ENCODE measurements at regions not wholly inside any gene's neighbourhood (a gene's known extent, or its start where the extent isn't known, plus 50 kb on each side); places are given as distances from the start of the nearest gene placed in this dataset.
A peak's percentile ranks its signal among the peaks of the same experiment; 100 is the strongest.

DNA sequence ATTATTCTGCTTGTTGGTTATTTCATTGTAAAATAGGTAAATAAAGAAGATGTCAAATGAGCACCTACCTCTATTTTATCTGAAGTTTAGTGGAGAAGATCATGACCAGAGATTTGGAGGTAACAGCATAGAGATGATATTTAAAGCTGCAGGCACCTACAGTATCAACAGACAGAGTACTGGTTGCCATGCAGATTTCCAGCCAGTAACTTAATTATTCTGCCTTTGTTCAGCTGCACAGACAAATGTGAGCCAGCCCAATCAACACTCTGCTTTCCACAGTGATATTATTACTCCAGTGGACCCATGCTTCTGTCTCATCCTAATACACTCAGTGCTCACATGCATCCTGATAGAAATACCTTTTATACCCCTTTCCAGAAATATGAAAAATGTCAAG lies 348.5 kb upstream of the RGS6 start:
- Histone ChIP-seq H3K4me1 (ENCODE audit: control insufficient read depth in 1 of 2, low read depth in 2 of 2) (peaks cover 17 to 29% of the 10 kb centered on the region in 2 donors), H3K36me3 (no peaks in the 10 kb centered on the region), H3K27ac (no peak overlapping the region), H3K4me3 (no peak overlapping the region), H3K27me3 (replicated peaks; ENCODE audit: insufficient read depth) (no peaks in the 10 kb centered on the region), H3K9me3 (no peaks in the 10 kb centered on the region)
- DNase-seq (ENCODE audit: low spot score), result no peak
- ATAC-seq (ENCODE audit: insufficient number of reproducible peaks, low FRiP score, low read depth), result no peak
- TF ChIP-seq, protein P1, sequence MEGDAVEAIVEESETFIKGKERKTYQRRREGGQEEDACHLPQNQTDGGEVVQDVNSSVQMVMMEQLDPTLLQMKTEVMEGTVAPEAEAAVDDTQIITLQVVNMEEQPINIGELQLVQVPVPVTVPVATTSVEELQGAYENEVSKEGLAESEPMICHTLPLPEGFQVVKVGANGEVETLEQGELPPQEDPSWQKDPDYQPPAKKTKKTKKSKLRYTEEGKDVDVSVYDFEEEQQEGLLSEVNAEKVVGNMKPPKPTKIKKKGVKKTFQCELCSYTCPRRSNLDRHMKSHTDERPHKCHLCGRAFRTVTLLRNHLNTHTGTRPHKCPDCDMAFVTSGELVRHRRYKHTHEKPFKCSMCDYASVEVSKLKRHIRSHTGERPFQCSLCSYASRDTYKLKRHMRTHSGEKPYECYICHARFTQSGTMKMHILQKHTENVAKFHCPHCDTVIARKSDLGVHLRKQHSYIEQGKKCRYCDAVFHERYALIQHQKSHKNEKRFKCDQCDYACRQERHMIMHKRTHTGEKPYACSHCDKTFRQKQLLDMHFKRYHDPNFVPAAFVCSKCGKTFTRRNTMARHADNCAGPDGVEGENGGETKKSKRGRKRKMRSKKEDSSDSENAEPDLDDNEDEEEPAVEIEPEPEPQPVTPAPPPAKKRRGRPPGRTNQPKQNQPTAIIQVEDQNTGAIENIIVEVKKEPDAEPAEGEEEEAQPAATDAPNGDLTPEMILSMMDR (IDR thresholded peaks at IDR 0.05), result no peak

- no peak overlapping the region for H3K4me3 ChIP-seq
- H3K27ac ChIP-seq, result no peak overlapping the region
- TF ChIP-seq, protein P1 (IDR thresholded peaks at IDR 0.05), result no peak
- no peaks in the 10 kb centered on the region for H3K9me3 ChIP-seq
- ATAC-seq (ENCODE audit: insufficient number of reproducible peaks, low FRiP score, low read depth) (no peak), DNase-seq (ENCODE audit: low spot score) (no peak)
- no peaks in the 10 kb centered on the region for H3K27me3 ChIP-seq (replicated peaks; ENCODE audit: insufficient read depth)
- H3K36me3 ChIP-seq, result no peaks in the 10 kb centered on the region
- peaks cover 23 to 29% of the 10 kb centered on the region in 2 donors for H3K4me1 ChIP-seq (ENCODE audit: control insufficient read depth in 1 of 2, low read depth in 2 of 2)
Measured at GRCh38 chr14:71585361-71585760, 346.9 kb upstream of the RGS6 start.

DNA sequence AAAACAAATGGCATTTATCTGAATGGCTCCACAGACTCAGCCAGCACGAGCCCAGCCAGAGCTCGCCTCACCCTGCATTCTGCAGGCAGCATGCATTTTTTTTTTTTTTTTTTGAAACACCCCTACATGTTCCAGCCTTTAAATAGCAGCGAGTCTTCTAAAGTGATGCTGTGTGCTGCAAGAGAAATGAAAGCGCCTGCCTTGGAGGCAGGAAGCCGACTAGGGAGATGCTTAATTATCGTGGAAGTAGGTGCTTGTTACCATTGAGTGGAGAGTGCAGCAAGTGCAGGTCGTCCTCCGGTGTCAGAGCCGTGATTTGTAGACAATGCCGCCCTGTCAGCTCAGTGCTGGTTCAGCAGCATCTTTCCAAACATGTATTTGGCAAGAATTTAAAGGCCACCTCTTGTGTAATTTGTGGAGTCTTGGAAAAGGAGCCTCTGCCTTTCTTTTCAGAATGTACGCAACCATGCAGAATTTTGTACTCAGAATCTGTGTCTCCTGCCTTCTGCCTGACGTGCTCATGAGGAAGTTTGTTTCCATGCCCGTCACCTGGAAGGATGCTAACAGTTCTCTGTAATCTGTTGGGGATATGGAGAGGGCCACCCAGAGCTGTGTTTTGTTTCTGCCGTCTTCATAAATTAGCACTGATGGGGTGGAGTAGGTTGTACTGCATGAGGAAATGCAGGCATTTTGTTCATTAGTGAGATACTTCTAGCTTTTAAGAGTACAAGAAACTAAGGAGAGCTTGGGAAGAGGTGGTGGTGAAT lies 345.9 kb upstream of the RGS6 start:
- TF ChIP-seq, protein P1 (IDR thresholded peaks at IDR 0.05), result no peak
- Histone ChIP-seq H3K36me3 (no peaks in the 10 kb centered on the region), H3K4me3 (peak overlapping the region; percentile 59), H3K4me1 (ENCODE audit: control insufficient read depth in 1 of 2, low read depth in 2 of 2) (peaks cover 23 to 29% of the 10 kb centered on the region in 2 donors), H3K27ac (peak overlapping the region in 1 of 2 donors; percentile 49), H3K27me3 (replicated peaks; ENCODE audit: insufficient read depth) (no peaks in the 10 kb centered on the region), H3K9me3 (no peaks in the 10 kb centered on the region)
- ATAC-seq (ENCODE audit: insufficient number of reproducible peaks, low FRiP score, low read depth), result no peak
- DNase-seq (ENCODE audit: low spot score), result no peak

DNA sequence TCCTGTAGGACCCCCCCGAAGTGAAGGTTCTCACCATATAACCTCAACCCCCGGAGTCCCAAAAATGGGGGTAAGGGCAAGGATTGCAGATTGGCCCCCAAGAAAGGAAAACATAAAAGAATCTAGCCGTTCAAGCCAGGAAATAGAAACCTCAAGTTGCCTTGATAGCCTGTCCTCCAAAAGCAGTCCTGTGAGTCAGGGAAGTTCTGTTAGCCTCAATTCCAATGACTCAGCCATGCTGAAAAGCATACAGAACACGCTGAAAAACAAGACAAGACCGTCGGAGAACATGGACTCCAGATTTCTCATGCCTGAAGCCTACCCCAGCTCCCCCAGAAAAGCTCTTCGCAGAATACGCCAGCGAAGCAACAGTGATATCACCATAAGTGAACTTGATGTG lies 344.2 kb upstream of the RGS6 start:
- Histone ChIP-seq H3K27ac (no peak overlapping the region), H3K4me3 (no peak overlapping the region), H3K27me3 (replicated peaks; ENCODE audit: insufficient read depth) (no peaks in the 10 kb centered on the region), H3K36me3 (no peaks in the 10 kb centered on the region), H3K9me3 (no peaks in the 10 kb centered on the region), H3K4me1 (ENCODE audit: control insufficient read depth in 1 of 2, low read depth in 2 of 2) (peaks cover 30 to 33% of the 10 kb centered on the region in 2 donors)
- DNase-seq (ENCODE audit: low spot score), result no peak
- ATAC-seq (ENCODE audit: insufficient number of reproducible peaks, low FRiP score, low read depth), result no peak
- TF ChIP-seq, protein P1 (IDR thresholded peaks at IDR 0.05), result no peak

DNA sequence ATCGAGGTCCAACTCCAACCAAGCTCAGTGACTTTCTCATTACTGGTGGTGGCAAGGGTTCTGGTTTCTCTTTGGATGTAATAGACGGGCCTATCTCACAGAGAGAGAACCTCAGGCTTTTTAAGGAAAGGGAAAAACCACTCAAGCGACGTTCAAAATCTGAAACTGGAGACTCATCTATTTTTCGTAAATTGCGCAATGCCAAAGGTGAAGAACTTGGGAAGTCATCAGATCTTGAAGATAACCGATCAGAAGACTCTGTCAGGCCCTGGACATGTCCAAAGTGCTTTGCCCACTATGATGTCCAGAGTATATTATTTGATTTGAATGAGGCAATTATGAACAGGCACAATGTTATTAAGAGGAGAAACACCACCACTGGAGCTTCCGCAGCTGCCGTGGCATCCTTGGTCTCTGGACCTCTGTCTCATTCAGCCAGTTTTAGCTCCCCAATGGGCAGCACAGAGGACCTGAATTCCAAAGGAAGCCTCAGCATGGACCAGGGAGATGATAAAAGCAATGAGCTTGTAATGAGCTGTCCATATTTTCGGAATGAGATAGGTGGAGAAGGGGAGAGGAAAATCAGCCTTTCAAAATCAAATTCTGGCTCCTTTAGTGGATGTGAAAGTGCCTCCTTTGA lies 343.5 kb upstream of the RGS6 start:
- Histone ChIP-seq H3K9me3 (no peaks in the 10 kb centered on the region), H3K36me3 (no peaks in the 10 kb centered on the region), H3K27me3 (replicated peaks; ENCODE audit: insufficient read depth) (no peaks in the 10 kb centered on the region), H3K4me3 (no peak overlapping the region), H3K4me1 (ENCODE audit: control insufficient read depth in 1 of 2, low read depth in 2 of 2) (peaks cover 26 to 34% of the 10 kb centered on the region in 2 donors), H3K27ac (no peak overlapping the region)
- DNase-seq (ENCODE audit: low spot score), result no peak
- ATAC-seq (ENCODE audit: insufficient number of reproducible peaks, low FRiP score, low read depth), result no peak
- TF ChIP-seq, protein P1 (IDR thresholded peaks at IDR 0.05), result no peak
